ENCODE measurements at regions not wholly inside any gene's neighbourhood (a gene's known extent, or its start where the extent isn't known, plus 50 kb on each side); places are given as distances from the start of the nearest gene placed in this dataset.

DNA sequence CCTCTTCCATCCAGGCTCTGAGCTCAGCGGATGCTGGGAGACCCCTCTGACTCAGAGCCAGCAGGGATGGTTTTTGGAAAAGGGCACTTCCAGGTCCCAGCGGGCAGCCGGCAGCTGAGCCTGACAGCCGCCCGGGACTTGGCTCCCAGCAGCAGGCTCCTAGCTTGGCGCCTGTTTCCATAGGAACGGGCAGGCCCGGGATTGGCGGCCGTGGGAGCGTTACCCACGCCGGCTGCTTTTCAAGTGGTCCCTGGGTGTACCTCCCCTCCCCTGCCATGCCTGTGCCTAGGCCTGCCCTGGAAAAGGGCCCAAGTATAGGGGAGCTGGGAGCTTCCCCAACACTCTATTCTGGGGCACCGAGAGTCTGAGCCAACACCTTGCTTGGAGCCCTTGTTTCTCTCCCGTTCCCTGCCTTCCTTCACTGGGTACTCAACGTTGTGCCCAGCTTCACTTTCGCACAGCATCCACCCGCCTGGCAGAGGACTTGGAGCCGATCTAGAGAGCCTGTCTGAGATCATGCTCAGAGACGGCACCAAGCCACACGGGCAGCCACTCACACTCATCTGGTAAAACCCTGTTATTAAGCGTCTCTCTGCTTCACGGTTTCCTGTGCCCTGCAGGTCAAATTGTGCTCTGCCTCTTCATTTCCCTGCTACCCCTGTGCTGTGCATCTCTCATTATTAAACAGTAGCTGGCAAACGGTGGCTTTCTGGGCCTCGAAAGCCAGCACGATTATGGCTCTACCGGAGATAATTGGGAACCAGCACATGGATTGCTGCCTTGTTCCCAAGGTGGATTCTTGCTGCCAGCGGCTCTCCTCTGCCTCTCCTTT is 521.5 kb downstream of the BCOR start:
- TF ChIP-seq CTCF (conservative IDR thresholded peaks at IDR 0.05; ENCODE audit: low read depth, low read length) = no peak
- H3K4me3 ChIP-seq (ENCODE audit: low read length) = no peak overlapping the region
- no peak for DNase-seq (ENCODE audit: low read depth)

GRCh38 chrX:39577206-39577984 is 520.4 kb downstream of the BCOR start:
- no peak for DNase-seq (ENCODE audit: low read depth)
- TF ChIP-seq CTCF (conservative IDR thresholded peaks at IDR 0.05; ENCODE audit: low read depth, low read length) = no peak

DNA sequence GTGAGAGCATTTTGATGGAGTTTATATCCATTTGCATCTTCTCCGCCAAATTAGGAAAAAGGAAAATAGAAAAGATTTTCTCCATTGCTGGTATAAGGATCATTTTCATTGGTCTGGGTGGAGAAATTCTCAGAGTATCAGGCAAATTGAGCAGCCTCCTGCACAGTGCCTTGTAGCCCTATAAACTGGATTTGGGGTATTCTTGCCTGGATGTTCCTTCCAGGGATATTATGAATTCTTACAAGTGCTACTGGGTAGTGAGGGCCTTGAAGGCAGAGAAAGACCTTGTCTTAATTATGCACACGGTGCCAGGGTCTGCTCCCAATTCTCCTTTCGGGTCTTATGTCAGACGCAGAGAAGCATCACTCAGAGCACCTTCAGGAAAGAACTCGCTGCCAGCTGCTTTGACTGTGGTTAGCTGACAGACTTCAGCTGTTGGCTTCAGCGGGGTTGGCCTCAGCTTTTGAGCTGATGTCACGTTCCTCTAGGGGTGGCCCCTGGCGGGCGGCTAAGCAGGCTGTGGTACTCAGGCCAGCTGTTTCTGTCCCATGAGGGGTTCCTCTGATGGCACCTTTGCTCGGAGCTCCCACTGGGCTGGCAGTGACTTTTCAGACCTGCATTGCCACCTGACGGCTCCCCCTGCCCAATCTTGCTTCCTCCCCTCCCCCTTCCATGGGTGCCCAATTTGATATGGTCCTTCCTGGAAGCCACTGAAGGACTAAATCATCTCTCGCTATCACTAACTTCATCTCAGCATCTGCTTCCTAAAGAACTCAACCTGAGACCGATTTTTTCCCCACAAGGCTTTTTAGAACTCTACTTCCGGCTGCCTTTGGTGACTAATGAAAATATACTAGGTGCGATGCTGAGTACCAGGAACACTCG is 519.5 kb downstream of the BCOR start:
- no peak overlapping the region for H3K4me3 ChIP-seq (ENCODE audit: low read length)
- TF ChIP-seq CTCF (conservative IDR thresholded peaks at IDR 0.05; ENCODE audit: low read depth, low read length) = no peak
- DNase-seq (ENCODE audit: low read depth) = no peak

More at GRCh38 chrX:39577206-39577984, 520.4 kb downstream of the BCOR start:
- H3K4me3 ChIP-seq (ENCODE audit: low read length) = no peak overlapping the region

- DNase-seq (ENCODE audit: low read depth) = no peak
- TF ChIP-seq CTCF (conservative IDR thresholded peaks at IDR 0.05; ENCODE audit: low read depth, low read length) = no peak
- no peak overlapping the region for H3K4me3 ChIP-seq (ENCODE audit: low read length)
Observed at GRCh38 chrX:39580043-39580442, 517.7 kb downstream of the BCOR start.

- no peak overlapping the region for H3K4me3 ChIP-seq (ENCODE audit: low read length)
- TF ChIP-seq CTCF (conservative IDR thresholded peaks at IDR 0.05; ENCODE audit: low read depth, low read length) = no peak
- DNase-seq (ENCODE audit: low read depth) = no peak
Observed at GRCh38 chrX:39581411-39581810, 516.3 kb downstream of the BCOR start.

DNA sequence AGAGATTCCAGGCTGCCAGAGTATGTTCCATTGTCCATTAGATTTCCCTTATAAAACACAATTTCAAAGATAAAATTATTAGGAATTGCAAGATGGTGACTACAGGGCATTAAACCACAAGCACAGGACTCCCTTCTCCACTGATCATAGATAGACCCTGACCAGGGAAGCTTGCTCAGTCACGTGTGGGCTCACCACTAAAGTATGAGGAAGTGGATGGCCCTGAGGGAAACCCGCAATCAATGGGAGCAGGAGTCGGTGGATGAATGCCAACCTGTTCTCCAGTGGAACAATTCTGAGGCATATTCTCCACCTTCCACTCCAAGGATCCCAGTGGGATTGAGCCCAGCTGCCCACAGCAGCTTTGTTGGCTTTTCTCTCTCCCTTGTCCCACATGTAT is 515.7 kb downstream of the BCOR start:
- no peak for TF ChIP-seq CTCF (conservative IDR thresholded peaks at IDR 0.05; ENCODE audit: low read depth, low read length)
- DNase-seq (ENCODE audit: low read depth) = no peak
- H3K4me3 ChIP-seq (ENCODE audit: low read length) = no peak overlapping the region
